T follicular helper cell (primary cell): ENCODE measurements at regions not wholly inside any gene's neighbourhood (a gene's known extent, or its start where the extent isn't known, plus 50 kb on each side); places are given as distances from the start of the nearest gene placed in this dataset.
"Not testable (repeated sequence)": the region's sequence is repeated elsewhere in the genome, so short reads cannot be mapped to it uniquely, and the experiment has no call there.

ENCODE experiments used
- DNase-seq: peaks from one replicate; pipeline ENCODE4 v3.0.0-alpha.2; 2020; ENCODE audit warnings: low read depth

DNA sequence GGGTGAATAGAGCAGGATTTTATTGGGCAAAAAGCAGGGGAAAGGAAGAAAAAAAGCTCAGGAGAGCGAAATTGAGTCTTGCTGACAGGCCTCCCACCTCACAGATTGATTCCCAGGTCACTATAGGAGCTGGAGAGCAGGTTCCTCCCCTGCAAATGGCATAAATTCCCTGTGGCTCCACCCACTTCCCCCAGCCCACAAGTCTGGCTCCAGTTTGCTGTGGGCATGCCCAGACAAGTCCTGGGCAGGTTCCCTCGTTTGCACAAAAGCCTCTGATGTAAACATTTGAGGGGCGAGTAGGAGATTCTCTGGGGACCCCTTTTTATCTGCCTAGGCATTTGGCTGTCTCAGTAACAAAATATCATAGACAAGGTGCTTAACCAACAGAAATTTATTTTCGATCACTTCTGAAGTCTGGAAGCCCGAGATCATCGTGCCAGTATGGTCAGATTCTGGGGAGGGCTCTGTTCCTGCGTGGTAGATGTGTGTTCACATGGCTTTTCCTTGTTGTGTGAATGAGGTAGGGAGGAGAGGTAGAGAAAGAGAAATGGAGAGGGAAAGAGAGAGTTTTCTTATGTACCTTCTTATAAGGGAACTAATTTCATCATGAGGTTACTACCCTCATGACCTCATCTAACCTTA lies 614.5 kb downstream of the MAT2B start:
- no peak for DNase-seq

DNA sequence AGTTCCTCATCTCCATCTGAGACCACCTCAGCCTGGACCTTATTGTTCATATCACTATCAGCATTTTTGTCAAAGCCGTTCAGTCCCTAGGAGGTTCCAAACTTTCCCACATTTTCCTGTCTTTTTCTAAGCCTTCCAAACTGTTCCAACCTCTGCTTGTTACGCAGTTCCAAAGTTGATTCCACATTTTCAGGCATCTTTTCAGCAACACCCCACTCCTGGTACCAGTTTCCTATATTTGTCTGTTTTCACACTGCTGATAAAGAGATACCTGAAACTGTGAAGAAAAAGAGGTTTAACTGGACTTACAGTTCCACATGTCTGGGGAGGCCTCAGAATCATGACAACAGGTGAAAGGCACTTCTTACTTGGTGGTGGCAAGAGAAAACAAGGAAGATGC lies 622.1 kb downstream of the MAT2B start:
- DNase-seq: no peak

DNA sequence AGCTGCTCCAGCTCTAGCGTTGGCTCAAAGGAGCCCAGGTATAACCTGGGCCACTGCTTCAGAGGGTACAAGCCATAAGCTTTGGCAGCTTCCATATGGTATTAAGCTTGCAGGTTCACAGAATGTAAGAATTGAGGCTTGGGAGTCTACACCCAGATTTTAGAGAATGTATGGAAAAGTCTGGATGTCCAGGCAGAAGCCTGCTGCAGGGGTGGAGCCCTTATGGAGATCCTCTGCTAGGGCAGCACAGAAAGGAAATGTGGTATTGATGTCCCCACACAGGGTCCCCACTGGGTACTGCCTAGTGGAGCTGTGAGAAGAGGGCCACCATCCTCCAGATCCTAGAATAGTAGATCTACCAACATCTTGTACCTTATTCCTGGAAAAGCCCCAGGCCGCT lies 626.9 kb downstream of the MAT2B start:
- DNase-seq: no peak

DNA sequence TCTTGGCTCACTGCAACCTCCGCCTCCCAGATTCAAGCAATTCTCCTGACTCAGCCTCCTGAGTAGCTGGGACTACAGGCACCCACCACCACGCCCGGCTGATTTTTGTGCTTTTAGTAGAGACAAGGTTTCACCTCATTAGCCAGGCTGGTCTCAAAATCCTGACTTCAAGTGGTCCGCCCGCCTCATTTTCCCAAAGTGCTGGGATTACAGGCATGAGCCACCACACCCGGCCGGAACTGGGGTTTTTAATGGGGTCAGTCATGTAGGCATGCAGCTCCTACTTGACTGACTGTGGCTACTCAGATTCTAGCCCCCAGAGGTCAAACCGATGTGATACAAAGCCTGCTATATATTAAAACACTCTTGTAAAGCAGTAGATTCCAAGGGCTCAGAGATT lies 631.7 kb downstream of the MAT2B start:
- DNase-seq: no peak

DNA sequence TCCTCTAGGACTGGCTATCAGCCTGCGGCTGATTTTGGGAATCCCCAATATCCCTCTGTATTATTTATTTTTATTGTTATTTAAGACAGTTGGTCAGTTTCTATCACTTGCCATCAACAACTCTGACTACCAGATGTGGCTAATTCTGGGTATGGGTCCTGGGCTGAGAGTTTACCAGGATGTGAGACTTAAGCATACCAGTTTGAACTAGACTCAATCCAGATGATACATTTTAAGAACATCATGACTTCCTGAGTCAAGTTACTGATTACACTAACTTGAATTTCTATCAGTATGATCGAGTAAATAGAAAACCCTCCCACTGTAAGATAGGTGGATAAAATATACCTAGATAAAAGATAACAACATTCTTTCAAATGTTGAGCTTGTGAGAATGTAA lies 634.0 kb downstream of the MAT2B start:
- no peak for DNase-seq

DNA sequence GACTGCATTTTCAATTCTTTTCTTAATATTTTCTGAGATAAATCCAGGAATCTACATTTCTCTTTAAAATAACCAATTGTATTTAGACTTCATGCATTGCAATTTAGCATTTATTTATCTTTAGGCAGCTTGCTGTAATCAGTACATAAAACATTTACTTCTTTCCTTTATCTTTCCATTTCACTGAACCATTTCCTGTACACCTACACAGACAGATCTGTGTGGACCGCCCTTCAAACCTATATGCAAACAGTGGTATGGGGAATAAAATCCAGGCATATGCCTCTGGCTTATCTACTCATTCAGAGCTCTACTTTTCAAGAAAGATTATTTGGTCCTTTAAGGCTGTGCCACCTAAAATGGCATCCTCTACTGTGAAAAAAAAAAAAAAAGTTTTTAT lies 640.0 kb downstream of the MAT2B start:
- DNase-seq: no peak

DNA sequence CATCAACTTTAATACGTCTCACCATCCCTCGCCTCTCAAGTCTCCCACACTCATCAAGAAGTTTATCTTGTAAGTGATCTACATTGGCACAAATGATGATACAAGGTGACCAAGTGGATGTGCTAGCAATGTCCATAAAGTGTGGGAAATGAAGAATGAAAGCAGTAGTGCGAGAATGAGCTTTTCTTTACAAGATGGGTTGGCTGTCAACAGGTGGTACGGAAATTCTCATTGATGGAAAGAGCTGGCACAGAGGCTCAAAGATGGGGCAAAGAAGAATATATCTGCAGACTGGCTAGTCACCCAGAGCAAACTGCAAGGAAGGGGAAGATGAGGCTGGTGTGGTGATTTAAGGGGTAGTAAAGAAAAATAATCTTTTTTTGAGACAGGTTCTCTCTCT lies 640.8 kb downstream of the MAT2B start:
- no peak for DNase-seq

DNA sequence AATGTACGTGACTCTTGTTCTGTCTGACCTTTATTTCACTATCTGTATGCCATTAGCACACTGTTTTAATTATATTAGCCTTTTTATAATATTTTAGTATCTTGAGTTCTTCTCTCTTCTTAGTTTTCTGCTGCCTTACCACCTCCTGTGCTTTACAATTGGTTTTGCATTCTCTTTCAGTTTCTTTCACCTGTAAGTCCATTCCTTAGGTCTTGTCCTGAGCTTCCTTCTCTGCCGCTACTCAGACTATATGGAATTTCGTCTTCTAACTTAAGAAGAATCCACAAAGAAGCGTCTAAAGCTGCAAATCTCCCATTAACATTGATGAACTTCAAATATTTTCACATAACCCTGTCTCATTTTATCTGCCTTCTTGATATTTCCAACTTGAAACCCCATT lies 642.9 kb downstream of the MAT2B start:
- DNase-seq: no peak

DNA sequence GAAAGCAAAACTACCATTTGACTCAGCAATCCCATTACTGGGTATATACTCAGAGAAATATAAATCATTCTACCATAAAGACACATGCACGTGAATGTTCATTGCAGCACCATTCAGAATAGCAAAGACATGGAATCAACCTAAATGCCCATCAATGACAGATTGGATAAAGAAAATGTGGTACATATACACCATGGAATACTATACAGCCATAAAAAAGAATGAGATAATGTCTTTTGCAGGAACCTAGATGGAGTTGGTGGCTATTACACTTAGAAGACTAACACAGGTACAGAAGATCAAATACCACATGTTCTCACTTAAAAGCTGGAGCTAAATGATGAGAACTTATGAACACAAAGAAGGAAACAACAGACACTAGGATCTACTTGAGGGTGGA lies 647.1 kb downstream of the MAT2B start:
- not testable (repeated sequence) for DNase-seq

DNA sequence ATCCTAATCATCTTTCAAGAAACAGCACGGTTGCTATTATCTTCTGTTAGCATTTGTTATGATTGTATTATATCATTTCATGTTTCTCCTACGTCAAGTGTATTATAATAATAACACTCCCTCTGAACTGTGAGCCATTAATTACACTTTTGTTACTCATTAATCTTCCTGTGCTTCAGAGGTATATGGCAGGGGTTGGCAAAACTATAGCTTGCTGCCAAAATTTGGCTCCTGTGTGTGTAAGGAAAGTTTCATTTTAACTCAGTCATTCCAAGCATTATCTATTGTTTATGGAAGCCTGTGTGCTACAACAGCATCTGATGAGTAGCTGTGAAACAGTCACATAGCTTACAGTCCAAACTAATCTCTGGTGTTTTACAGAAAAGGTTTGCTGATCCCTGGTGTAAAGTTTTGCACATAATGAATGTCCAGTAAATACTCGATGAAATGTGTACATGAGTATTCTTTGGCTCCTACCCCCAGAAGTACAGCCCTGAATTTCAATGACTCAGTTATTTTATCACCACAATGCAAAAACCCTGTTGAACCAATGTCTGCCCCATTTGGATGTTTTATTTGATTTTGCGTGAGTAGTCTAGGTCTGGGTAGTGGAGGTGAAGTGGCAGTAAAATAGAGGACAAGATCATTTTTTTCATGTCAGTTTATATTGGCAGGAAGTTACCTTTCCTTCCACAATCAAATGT lies 648.2 kb downstream of the MAT2B start:
- no peak for DNase-seq

DNA sequence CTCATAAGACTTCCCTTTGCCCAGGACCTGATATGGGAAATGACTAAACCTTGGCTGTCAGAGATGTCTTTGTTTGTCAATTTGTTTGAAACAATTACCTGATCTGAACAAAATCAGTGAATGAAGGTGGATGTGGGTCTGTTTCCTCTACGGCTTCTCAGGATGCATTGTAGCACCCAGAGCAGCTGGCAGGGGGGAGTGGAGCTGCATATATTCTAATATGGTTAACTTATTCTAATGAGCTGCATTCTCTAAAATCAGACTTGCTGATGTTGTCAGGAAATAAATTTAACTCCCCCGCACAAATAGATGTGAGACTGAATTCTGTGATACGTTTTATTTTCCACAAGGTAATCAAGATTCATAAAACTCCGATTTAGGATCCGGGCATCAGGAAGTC lies 665.4 kb downstream of the MAT2B start:
- no peak for DNase-seq

DNA sequence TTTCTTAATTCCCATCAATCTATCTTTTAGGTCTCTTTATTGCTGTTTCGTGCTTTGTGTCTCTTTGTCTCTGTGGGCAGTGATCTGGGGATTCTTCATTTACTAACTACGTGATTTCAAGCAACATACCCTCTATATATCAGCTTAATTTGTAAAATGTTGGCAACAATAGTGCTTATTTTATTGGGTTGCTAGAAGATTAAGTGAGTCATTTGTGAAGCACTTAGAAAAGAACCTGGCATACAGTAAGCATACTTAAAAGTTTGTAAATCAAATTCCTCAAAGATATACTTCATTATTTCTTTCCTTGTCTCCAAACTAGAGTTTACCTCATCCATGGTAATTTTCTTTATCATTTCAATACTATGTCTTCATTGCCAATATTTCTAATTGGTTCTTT lies 669.7 kb downstream of the MAT2B start:
- DNase-seq: no peak

DNA sequence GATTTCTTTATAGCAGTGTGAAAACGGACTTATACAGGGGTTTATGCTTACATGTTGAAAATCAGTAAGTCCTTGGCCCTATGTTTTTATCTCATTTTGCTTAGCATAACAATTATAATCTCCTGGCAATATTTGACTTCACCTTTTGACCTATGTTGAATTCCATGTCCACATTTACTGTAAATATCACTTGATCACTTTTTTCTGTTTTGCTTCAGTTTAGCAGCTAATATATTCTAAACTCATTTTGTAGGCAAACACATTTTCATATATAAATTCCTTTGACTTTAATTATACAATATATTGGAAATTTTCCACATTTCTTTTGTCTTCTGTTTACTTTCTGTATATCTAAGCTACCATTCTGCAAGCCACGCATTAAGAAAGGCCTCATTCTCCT lies 674.0 kb downstream of the MAT2B start:
- no peak for DNase-seq

DNA sequence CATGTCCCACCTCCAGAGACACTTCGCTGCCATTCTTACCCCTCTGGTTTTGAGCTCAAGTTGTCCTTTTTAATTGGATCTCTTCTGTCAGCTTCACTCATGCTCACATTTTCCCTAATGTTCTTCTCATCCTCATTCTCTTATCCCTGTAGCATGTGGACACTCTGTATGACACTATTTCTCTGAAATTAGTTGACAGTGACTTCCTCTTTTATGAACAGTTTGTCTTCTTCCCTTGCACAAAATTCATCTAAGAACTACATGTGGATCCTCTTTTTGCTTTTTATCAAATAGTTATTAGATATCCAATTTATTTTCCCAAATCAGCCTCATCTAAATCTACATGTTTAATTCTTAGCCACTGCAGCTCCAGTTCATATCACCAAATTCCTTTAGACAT lies 676.2 kb downstream of the MAT2B start:
- no peak for DNase-seq

DNA sequence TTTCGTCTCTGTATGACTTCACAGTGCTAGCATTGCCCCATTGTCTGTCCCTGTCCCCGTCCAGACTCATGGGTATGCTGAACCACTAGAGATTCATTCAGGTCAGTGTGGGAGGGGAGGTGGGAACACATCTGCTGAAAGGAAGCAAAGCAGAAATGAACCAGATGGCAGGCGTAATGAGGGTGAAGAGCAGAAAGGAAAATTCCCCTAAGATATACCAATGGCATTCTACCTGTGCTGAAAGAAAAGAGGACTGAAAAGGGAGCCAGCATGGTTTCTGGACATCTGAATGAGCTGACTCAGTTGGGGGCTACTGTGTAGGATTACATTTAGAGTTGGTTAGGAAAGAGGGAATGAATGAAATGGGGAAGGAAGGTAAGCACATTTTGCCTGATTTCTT lies 678.7 kb downstream of the MAT2B start:
- no peak for DNase-seq

DNA sequence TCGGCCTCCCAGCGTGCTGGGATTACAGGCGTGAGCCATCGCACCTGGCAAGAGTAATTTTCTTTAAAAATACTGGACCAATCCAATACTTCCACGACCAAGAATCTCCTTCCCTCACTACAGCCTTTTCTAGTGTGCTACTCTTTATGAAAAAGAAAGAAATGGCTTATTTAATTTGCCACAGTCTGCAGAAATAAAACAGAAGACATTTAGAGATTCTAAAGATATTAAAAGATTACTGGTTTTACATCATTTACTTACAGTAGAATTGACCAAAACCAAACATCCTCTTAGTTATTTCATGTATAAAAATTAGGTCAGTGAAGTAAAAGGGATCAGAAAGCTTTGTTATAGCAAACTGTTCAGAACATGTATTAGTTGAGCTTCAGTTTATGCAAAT lies 679.6 kb downstream of the MAT2B start:
- no peak for DNase-seq

DNA sequence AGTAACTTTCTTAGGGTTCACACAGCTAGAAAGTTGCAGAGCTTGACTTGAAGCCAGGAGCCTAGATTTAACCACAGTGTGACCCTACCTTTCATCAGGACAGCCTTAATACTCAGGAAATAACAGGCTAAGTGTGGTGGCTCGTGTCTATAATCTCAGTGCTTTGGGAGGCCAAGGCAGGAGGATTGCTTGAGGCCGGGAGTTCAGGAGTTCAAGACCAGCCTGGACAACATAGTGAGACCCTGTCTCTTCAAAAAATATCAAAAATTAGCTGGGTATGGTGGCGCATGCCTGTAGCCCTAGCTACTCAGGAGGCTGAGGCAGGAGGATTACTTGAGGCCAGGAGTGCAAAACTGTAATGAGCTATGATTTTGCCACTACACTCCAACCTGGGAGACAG lies 681.1 kb downstream of the MAT2B start:
- DNase-seq: no peak

DNA sequence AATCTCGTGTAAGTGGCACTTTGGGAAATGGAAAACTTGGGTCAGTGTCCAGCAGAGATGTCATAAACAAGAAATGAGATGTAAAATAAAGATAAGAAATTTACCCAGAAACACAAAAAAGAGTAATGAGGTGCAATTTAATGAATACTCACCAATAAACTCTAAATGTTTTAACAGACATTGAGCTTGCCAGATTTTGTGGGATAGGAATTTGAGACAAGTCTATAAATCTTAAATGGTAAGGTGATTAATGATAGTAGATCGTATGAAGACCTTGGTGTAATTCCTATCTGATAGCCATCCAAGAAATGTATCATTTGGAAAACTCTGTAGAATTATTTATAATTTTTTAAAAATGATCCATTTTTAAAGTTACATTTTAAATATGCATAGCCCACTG lies 682.4 kb downstream of the MAT2B start:
- no peak for DNase-seq

DNA sequence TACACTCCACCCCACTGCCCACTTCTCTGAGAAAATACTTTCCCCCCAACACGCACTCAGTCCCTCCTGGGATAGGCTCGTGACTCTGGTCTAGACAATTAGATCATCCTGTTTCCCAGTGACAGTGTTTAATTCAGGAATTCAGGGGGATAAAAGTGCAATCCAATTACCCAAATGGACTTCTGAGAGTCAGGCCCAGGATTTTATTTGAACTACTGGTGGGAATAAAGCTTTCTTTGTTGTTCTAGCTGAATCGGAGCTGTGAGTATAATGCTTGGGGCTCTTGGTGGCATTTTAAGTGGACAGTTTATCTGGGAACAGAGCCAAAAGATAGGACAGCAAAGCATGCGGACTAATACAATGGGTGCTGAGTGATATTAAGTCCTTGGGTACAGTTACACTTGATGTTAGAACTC lies 683.3 kb downstream of the MAT2B start:
- DNase-seq: no peak

DNA sequence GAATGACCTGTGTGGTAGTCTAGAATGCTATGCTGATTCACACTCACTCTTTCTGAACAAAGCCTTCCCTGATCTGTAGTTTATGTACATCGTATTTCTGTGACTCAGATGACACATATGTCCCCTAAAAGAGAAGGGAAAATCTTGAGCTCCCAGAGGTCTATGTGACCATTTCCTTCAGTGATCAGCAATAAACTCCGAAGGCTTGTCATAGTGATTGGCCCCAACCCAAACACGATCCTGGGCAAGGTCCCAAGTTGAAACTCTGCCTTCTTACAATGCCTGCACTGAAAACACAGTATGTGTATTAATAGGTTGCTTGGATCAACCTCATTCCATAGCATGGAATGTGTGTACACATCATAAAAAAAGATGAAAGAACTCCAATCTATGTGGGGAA lies 685.8 kb downstream of the MAT2B start:
- DNase-seq: no peak

DNA sequence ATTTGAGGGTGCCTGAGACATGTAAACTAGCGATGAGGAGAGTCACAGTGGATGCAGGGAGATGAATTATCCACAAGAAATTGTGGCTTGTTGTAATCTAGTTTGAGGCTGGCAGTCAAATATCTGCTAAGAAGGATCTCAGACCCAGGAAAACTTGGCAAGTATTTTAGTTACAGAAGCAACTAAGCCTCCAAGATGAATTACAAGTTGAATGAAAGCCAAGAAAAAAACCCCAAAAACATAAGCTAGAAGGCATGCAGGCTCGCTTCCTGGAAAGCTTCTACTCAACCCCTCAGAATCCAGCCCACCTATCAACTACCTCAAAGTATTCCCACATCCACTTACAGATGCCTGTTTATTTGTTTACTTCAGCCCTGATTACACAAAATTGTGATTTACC lies 696.9 kb downstream of the MAT2B start:
- no peak for DNase-seq

DNA sequence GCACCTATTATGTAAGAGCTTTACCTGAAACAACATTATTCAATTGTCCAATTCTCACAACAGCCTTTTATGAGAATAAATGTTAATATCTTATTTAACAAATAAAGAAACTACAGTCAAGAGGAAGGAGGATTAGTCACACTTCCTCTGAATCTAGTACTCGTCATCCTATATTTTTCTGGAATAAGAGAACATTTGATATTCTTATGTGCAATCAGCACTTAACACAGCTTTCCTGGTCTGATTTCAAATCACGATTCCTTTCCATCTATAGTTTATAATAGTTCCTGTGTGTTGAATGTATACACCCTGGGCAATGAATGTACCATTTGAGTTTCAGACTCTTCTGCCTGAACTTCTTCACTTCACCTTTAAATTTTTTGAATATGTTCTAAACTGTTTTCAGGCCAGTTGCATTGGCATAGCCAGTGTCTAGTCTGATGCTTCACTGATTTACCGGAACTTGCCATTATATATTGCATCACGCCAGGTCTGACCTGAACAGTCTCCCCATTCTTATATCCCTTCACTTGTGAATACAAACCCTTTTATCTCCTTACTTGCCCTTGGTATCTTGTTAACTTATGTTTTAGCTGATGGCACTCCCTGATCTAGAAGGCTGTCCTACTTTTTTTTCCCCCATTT lies 698.3 kb downstream of the MAT2B start:
- no peak for DNase-seq

DNA sequence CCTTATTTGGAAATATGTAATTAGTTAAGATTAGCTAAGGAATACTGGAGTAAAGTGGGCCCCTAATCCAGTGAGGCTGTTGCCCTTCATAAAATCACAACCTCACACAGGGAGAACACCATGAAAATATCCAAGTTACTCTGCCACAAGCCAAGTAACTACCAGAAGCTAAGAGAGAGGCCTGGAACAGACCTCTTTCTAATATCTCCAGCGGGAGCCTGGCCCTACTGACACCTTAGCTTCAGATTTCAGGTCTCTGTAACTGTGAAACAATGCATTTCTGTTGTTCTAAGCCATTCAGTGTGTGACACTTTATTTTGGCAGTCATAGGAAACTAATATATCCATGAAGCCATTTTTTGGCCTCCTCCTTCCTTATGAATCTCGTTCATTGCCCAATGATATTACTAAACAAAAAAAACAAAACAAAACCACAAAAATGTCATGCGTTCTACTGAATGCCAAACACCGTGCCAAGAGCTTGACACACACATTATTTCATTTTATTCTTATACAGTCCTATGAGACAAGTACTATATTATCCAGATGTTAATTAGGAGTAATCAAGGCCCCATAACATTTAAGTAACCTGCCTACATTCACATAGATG lies 699.0 kb downstream of the MAT2B start:
- DNase-seq: no peak
